ENCODE measurements at regions not wholly inside any gene's neighbourhood (a gene's known extent, or its start where the extent isn't known, plus 50 kb on each side); places are given as distances from the start of the nearest gene placed in this dataset.

DNA sequence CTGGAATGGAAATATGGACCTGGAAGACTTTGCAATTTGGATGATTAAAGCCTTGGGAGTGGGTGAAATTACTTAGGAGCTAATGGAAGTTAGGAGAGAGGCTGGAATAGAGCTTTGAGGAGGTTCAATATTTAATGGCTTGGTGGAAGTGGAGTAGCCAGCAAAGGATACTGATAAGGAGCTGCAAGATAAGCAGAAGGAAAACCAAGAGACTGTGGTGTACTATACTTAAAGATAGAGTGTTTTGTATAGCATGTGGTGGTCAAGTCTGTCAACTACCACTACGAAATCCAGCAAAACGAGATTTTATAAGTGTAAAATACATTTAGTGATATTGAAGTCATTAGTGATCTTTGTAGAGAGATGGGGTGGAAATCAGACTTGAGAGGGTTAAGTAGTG, 54.0 kb upstream of the TMLHE start:
- TF ChIP-seq CTCF (IDR thresholded peaks at IDR 0.05; ENCODE audit: insufficient read depth, low read depth, low read length) = no peak
- no peak for TF ChIP-seq EZH2 (IDR thresholded peaks at IDR 0.05; ENCODE audit: insufficient read depth, low read length)

All from astrocyte (in vitro differentiated cells and primary cell).